ENCODE measurements at regions not wholly inside any gene's neighbourhood (a gene's known extent, or its start where the extent isn't known, plus 50 kb on each side); places are given as distances from the start of the nearest gene placed in this dataset.

DNA sequence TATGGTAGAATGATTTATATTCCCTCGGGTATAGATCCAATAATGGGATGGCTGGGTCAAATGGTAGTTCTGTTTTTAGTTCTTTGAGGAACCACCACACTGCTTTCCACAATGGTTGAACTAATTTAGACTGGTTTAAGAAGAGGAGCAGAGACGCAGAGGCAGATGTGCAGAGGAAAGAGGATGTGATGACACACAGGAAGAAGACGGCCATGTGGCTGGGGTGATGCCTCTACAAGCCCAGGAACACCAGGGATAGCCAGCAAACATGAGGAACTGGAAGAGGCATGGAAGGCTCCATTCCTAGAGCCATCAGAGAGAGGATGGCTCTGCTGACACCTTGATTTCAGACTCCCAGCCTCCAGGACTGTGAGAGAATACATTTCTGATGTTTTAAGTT is 218.3 kb upstream of the DTNBP1 start:
- Histone ChIP-seq H3K27ac (ENCODE audit: insufficient read length, low read depth, low read length) (no peak overlapping the region), H3K23me2 (ENCODE audit: insufficient read length, low read depth, low read length, poor library complexity, severe bottlenecking) (no peaks in the 10 kb centered on the region), H3K9me3 (ENCODE audit: control insufficient read depth, low read depth, low read length) (no peaks in the 10 kb centered on the region), H4K5ac (ENCODE audit: insufficient read length, low read depth, low read length) (no peak overlapping the region), H3K4ac (ENCODE audit: low read depth, low read length) (no peak overlapping the region), H2BK15ac (ENCODE audit: low read depth, low read length) (no peak overlapping the region), H2BK12ac (ENCODE audit: insufficient read length, low read depth, low read length) (no peak overlapping the region), H2BK20ac (ENCODE audit: low read depth, low read length, poor library complexity, severe bottlenecking) (no peak overlapping the region), H2AK5ac (ENCODE audit: insufficient read length, low read length) (no peak overlapping the region), H4K8ac (replicated peaks; ENCODE audit: insufficient read length, low read depth, low read length) (no peak overlapping the region), H3K56ac (ENCODE audit: insufficient read length, low read depth, low read length) (no peak overlapping the region), H3K4me1 (ENCODE audit: insufficient read depth, low read length) (no peaks in the 10 kb centered on the region), H3K9ac (ENCODE audit: extremely low read depth, insufficient read length, low read length) (no peak overlapping the region), H2BK120ac (ENCODE audit: low read depth, low read length, poor library complexity, severe bottlenecking) (no peak overlapping the region), H4K91ac (ENCODE audit: insufficient read length, low read depth, low read length) (no peak overlapping the region), H3K79me1 (ENCODE audit: insufficient read depth, low read depth, low read length, poor library complexity, severe bottlenecking) (no peaks in the 10 kb centered on the region), H3K23ac (ENCODE audit: insufficient read length, low read depth, low read length) (no peak overlapping the region), H3K14ac (ENCODE audit: insufficient read depth, low read length) (no peak overlapping the region), H3K27me3 (ENCODE audit: insufficient read depth, low read length) (no peaks in the 10 kb centered on the region), H3T11ph (ENCODE audit: low read length) (no peak overlapping the region), H2AFZ (ENCODE audit: low read length) (no peak overlapping the region), H2BK5ac (ENCODE audit: insufficient read length, low read length) (no peak overlapping the region), H3K18ac (ENCODE audit: insufficient read length, low read depth, low read length) (no peak overlapping the region), H3K79me2 (ENCODE audit: insufficient read depth, low read length) (no peaks in the 10 kb centered on the region), H4K20me1 (ENCODE audit: control insufficient read depth, insufficient read depth, insufficient read length) (no peaks in the 10 kb centered on the region), H3K4me2 (ENCODE audit: insufficient read depth, insufficient read length, low read length) (no peak overlapping the region)
- no peaks in the 10 kb centered on the region for H3K36me3 Mint-ChIP-seq (ENCODE audit: insufficient read depth in 1 of 3, low read depth in 3 of 3)
- WGBS (ENCODE audit: extremely low coverage, insufficient read length, low lambda C conversion rate) = no CpG with 5 or more reads among the region's 3 CpGs
- no peak overlapping the region for H3K4me3 Mint-ChIP-seq
- DNase-seq = no peak
- peaks cover 5% of the 10 kb centered on the region for H3K27me3 Mint-ChIP-seq (ENCODE audit: low read depth)
- no peaks in the 10 kb centered on the region for H3K4me1 Mint-ChIP-seq
- no peaks in the 10 kb centered on the region for H3K9me3 Mint-ChIP-seq
- TF ChIP-seq CTCF (conservative IDR thresholded peaks at IDR 0.05) = no peak
- no peak overlapping the region; a peak in 1 of 7 replicates for H3K27ac Mint-ChIP-seq
